Stomach (tissue), 8 donors: ENCODE measurements at regions not wholly inside any gene's neighbourhood (a gene's known extent, or its start where the extent isn't known, plus 50 kb on each side); places are given as distances from the start of the nearest gene placed in this dataset.
A peak's percentile ranks its signal among the peaks of the same experiment; 100 is the strongest.

ENCODE experiments used
- DNase-seq, 2 donors: peaks; one replicate each; pipeline versions ENCODE4 v3.0.0 to v3.0.0-alpha.2; 2013 to 2019
- H3K27ac ChIP-seq, 5 donors: fragments of 200-600 bp in 4 of 5; sonication (generic) in 4 of 5; one replicate each; pipeline ENCODE4 v1.5.1; 2013 to 2019; ENCODE audit warnings: mild to moderate bottlenecking in 1 of 5, moderate library complexity in 1 of 5
- H3K27me3 ChIP-seq, 3 donors: fragments of 200-600 bp; sonication (generic); one replicate each; pipeline ENCODE4 v1.5.1; 2017 to 2019; ENCODE audit warnings: mixed run types in 1 of 3
- H3K36me3 ChIP-seq, 4 donors: fragments of 200-600 bp; sonication (generic); 1 replicate in 3 of 4; 2 replicates in 1 of 4; pipeline ENCODE4 v1.5.1; 2016 to 2019
- H3K4me1 ChIP-seq, 4 donors: fragments of 200-600 bp; sonication (generic); one replicate each; pipeline ENCODE4 v1.5.1; 2016 to 2019
- H3K4me3 ChIP-seq, 4 donors: fragments of 200-600 bp; sonication (generic) in 3 of 4; one replicate each; pipeline ENCODE4 v1.5.1; 2016 to 2019; ENCODE audit warnings: mild to moderate bottlenecking in 1 of 4
- H3K9me3 ChIP-seq, 4 donors: fragments of 200-600 bp; sonication (generic); one replicate each; pipeline ENCODE4 v1.5.1; 2016 to 2019
- CTCF ChIP-seq, 7 experiments: fragments of 450-650 bp in 4 of 7; fragments of 200-600 bp in 3 of 7; sonication (generic) in 3 of 7; IDR thresholded peaks; one replicate each; pipeline ENCODE4 v1.5.1; 2016 to 2019; ENCODE audit warnings: antibody characterized with exemption in 7 of 7, control low read depth in 2 of 7, mild to moderate bottlenecking in 1 of 7
- EP300 ChIP-seq: sonication (generic); formaldehyde crosslinking; IDR thresholded peaks from one replicate; pipeline ENCODE4 v1.6.1; 2017; ENCODE audit warnings: antibody characterized with exemption
- POLR2A ChIP-seq, 4 donors: fragments of 450-650 bp; IDR thresholded peaks; one replicate each; pipeline ENCODE4 v1.6.1; 2016; ENCODE audit warnings: antibody characterized with exemption in 4 of 4, control low read depth in 2 of 4, mild to moderate bottlenecking in 1 of 4, moderate library complexity in 1 of 4
- POLR2AphosphoS5 ChIP-seq, 3 donors: sonication (generic); formaldehyde crosslinking; IDR thresholded peaks; one replicate each; pipeline ENCODE4 v1.6.1; 2016; ENCODE audit warnings: antibody characterized with exemption in 3 of 3
- WGBS, 5 donors: extraction: QIAGEN DNeasy Blood & Tissue Kit in 3 of 5; methylation state at CpG; one replicate each; pipeline versions ENCODE4 v1.1.5 to v1.1.7; 2013 to 2018; 5-methylcytosine and 5-hydroxymethylcytosine counted together
- intact Hi-C: fragments of 100-400 bp; cut with DNase I; formaldehyde crosslinking; loops from one replicate; pipeline ENCODE4 v1.15.1; 2023; ENCODE audit warnings: low total_unique reads
- donor health status: healthy with polysubstance abuse.
- donor health status: Bipolar disorder and iron deficiency.
- donor health status: healthy.

- TF ChIP-seq CTCF (IDR thresholded peaks at IDR 0.05) (no peak), POLR2AphosphoS5 (IDR thresholded peaks at IDR 0.05) (no peak), EP300 (no peak), POLR2A (IDR thresholded peaks at IDR 0.05) (no peak)
- Histone ChIP-seq H3K36me3 (no peaks in the 10 kb centered on the region), H3K27ac (no peak overlapping the region), H3K9me3 (no peaks in the 10 kb centered on the region), H3K27me3 (no peaks in the 10 kb centered on the region), H3K4me1 (no peaks in the 10 kb centered on the region), H3K4me3 (no peak overlapping the region)
- no peak for DNase-seq
- intact Hi-C loops = no loop called here
- WGBS, 5 donors = 71 to 81% (median 75%) methylated on average over 4 of the region's 4 CpGs
Measured at GRCh38 chr2:164220265-164220664, 401.0 kb downstream of the GRB14 start.

- WGBS, 5 donors = 57 to 83% (median 72%) methylated on average over 1 of the region's 1 CpG
- intact Hi-C loops = no loop called here
- TF ChIP-seq POLR2AphosphoS5 (IDR thresholded peaks at IDR 0.05) (no peak), POLR2A (IDR thresholded peaks at IDR 0.05) (no peak), EP300 (no peak)
- Histone ChIP-seq H3K9me3 (peaks cover 0 to 7% (median 2%) of the 10 kb centered on the region in 4 donors), H3K27me3 (no peaks in the 10 kb centered on the region), H3K36me3 (no peaks in the 10 kb centered on the region), H3K4me1 (no peaks in the 10 kb centered on the region), H3K27ac (no peak overlapping the region), H3K4me3 (no peak overlapping the region)
- DNase-seq = no peak
Measured at GRCh38 chr2:164213916-164214315, 407.4 kb downstream of the GRB14 start.

- Histone ChIP-seq H3K9me3 (no peaks in the 10 kb centered on the region), H3K4me1 (no peaks in the 10 kb centered on the region), H3K27ac (no peak overlapping the region), H3K4me3 (no peak overlapping the region), H3K36me3 (no peaks in the 10 kb centered on the region), H3K27me3 (no peaks in the 10 kb centered on the region)
- 0 to 9% (median 6%) methylated on average over 1 of the region's 1 CpG for WGBS, 5 donors
- DNase-seq = peak in 1 of 2 donors; percentile 5
- TF ChIP-seq CTCF (IDR thresholded peaks at IDR 0.05) (no peak), POLR2A (IDR thresholded peaks at IDR 0.05) (no peak), POLR2AphosphoS5 (IDR thresholded peaks at IDR 0.05) (no peak), EP300 (no peak)
- intact Hi-C loops = no loop called here
Measured at GRCh38 chr2:164205347-164205746, 415.9 kb downstream of the GRB14 start.

- no peak overlapping the region for H3K4me3 ChIP-seq
- no peak overlapping the region for H3K27ac ChIP-seq
- H3K9me3 ChIP-seq = no peaks in the 10 kb centered on the region
- intact Hi-C loops = no loop called here
- H3K36me3 ChIP-seq = no peaks in the 10 kb centered on the region
- TF ChIP-seq POLR2AphosphoS5 (IDR thresholded peaks at IDR 0.05) (no peak), CTCF (IDR thresholded peaks at IDR 0.05) (no peak), POLR2A (IDR thresholded peaks at IDR 0.05) (no peak), EP300 (no peak)
- no peak for DNase-seq
- 67 to 82% (median 76%) methylated on average over 3 of the region's 3 CpGs for WGBS, 5 donors
- no peaks in the 10 kb centered on the region for H3K4me1 ChIP-seq
- H3K27me3 ChIP-seq = no peaks in the 10 kb centered on the region
Measured at GRCh38 chr2:164203131-164203530, 418.2 kb downstream of the GRB14 start.

- DNase-seq = no peak
- Histone ChIP-seq H3K27ac (no peak overlapping the region), H3K4me1 (no peaks in the 10 kb centered on the region), H3K4me3 (no peak overlapping the region), H3K9me3 (peaks cover 0 to 3% (median 0%) of the 10 kb centered on the region in 4 donors), H3K27me3 (no peaks in the 10 kb centered on the region), H3K36me3 (no peaks in the 10 kb centered on the region)
- WGBS, 5 donors = 49 to 76% (median 62%) methylated on average over 1 of the region's 1 CpG
- TF ChIP-seq CTCF (IDR thresholded peaks at IDR 0.05) = no peak
- no peak for TF ChIP-seq POLR2AphosphoS5 (IDR thresholded peaks at IDR 0.05)
- TF ChIP-seq EP300 = no peak
- no peak for TF ChIP-seq POLR2A (IDR thresholded peaks at IDR 0.05)
- intact Hi-C loops = no loop called here
Measured at GRCh38 chr2:164198256-164198655, 423.0 kb downstream of the GRB14 start.
